GM12873 (cell line): ENCODE measurements at regions not wholly inside any gene's neighbourhood (a gene's known extent, or its start where the extent isn't known, plus 50 kb on each side); places are given as distances from the start of the nearest gene placed in this dataset.

ENCODE experiments used
- CTCF ChIP-seq: IDR thresholded peaks from 2 replicates; pipeline ENCODE4 v1.5.1; 2012; ENCODE audit warnings: low read depth, mild to moderate bottlenecking, moderate library complexity, low read length, control low read depth; ENCODE audit not compliant: insufficient read depth; ENCODE audit errors: missing control alignments

GRCh38 chr2:234187646-234188174 lies 137.2 kb downstream of the SPP2 start:
- no peak for TF ChIP-seq CTCF

- no peak for TF ChIP-seq CTCF
Measured at GRCh38 chr2:234181121-234181520, 130.6 kb downstream of the SPP2 start.

- TF ChIP-seq CTCF = no peak
Measured at GRCh38 chr2:234179031-234179363, 128.5 kb downstream of the SPP2 start.

GRCh38 chr2:234178330-234179030 lies 128.0 kb downstream of the SPP2 start:
- TF ChIP-seq CTCF = no peak

GRCh38 chr2:234175649-234176048 lies 125.1 kb downstream of the SPP2 start:
- no peak for TF ChIP-seq CTCF

- TF ChIP-seq CTCF = no peak
Measured at GRCh38 chr2:234174742-234175141, 124.2 kb downstream of the SPP2 start.

- TF ChIP-seq CTCF = no peak
Measured at GRCh38 chr2:234172532-234172931, 122.0 kb downstream of the SPP2 start.

GRCh38 chr2:234172066-234172465 lies 121.6 kb downstream of the SPP2 start:
- TF ChIP-seq CTCF = no peak
